HG02973 (cell line): ENCODE measurements at regions not wholly inside any gene's neighbourhood (a gene's known extent, or its start where the extent isn't known, plus 50 kb on each side); places are given as distances from the start of the nearest gene placed in this dataset.
"Not testable (repeated sequence)": the region's sequence is repeated elsewhere in the genome, so short reads cannot be mapped to it uniquely, and the experiment has no call there.

Experiments used
- ATAC-seq: cut with Tn5 transposase; IDR thresholded peaks from one replicate; pipeline ENCODE4 v1.9.1; 2021; ENCODE audit warnings: moderate library complexity; ENCODE audit not compliant: unreplicated experiment

DNA sequence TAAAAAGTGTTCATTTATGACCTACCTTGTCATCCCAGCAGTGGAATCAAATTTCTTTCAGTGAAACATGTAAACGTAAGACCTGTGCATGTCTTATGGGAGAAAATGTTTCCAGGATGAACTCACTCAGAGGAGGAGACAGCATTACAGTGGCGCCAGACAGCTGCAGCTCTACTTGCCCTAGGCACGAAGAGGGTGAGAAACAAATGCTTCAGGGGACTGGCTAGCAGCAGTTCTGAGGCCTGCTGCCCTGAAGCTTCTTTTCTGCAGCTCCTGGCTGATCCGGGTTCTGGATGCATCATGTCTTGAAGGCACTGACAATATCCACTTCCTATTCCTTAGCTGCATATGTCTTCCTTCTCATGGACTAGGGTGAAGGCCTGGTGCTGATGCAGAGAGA, 120.2 kb downstream of the QRSL1 start:
- ATAC-seq, result no peak

DNA sequence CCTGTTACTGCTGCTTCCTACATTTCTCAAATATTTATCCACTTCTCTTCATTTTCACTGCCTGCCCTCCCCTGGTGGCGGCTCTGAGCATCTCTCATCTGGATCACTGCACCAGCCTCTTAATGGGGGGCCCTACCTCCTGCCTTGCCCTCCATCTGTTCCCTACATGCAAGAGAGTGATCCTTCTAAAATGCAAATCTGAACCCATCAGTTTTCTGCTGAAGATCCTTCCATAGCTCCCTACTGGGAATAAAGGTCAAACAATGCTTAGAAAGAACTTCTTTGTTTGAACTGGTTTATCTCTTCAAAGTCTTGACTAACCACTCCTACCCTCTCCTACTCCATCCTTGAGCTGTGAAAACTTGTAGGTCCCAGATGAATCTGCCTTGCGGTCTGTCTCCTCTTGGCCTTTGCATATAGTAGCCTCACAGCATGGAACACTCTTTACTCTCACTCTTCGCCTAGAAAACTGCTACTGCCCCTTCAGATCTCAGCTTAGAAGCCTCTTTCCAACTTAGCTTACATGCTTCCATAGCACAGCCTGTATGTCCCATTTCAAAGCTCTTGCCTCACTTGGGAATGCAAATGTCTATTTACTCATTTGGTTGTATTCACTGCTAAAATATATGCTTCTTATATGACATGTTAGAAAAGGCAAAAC, 119.3 kb downstream of the QRSL1 start:
- ATAC-seq, result no peak

DNA sequence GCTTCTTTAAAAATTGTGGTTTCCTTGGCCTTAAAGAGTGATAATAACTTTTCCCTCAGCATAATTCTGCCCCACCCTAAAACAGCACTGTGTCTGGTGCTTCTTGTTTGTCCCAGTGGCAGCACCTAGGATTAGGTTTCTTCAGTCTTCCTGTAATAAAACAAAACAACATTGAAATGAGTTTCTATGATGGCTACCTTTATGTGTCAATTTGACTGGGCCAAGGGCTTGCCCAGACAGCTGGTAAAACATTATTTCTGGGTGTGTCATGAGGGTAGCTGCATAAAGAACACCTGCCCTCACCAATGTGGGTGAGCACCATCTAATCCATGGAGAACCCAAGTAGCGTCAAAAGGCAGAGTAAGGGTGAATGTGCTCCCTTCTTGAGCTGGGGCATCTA, 117.8 kb downstream of the QRSL1 start:
- no peak for ATAC-seq

DNA sequence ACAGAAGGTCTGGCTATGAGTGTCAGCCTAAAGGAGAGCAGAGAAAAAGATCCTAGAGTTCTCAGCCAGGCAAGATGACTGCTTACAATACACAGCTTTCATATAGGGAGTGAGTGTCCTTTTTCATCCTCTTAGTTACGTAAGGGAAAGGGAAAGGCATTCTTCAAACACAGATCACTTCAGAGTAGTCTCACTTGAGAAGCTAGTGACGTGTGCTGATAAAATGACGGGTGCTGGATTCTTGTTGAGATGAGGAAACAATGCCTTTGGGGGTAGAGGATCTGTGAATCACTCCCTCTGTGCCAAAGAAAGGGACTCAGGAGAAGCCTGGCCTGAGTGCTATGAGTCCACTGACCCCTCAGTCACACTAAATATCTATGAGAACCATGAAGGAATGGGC, 117.3 kb downstream of the QRSL1 start:
- no peak for ATAC-seq

DNA sequence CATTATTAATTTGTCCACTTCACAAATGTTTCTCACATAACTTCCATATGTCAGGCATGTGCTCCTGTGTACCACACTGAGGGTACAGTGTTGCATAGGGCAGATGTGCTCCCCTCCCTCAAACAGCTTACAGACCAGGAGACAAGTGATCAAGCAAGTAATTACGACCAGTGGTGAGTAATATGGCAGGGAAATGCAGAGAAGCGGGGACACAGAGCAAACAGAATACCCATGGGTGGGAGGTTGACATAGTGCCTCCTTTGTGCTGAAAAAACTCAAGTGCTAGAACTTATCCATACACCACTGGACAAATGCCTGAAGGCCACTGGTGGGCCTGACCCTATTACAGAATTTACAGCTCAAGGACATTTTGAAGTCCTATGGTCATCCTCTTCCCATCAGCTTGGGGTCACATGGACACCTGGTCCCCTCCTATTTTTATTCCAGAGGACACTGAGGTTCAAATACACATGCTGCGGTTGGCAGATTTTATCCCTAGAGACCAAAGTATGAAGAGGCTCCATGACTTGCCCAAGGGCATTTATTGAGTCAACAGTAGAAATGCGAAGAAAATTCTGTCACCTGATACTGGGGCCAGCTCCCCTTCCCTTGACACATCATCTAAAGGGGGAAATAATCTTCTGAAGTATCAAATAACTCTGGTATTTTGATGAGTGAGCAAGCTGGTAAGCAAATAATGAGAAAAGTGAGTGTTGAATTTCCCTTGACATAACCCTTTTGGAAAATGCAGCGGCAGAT, 116.6 kb downstream of the QRSL1 start:
- no peak for ATAC-seq

DNA sequence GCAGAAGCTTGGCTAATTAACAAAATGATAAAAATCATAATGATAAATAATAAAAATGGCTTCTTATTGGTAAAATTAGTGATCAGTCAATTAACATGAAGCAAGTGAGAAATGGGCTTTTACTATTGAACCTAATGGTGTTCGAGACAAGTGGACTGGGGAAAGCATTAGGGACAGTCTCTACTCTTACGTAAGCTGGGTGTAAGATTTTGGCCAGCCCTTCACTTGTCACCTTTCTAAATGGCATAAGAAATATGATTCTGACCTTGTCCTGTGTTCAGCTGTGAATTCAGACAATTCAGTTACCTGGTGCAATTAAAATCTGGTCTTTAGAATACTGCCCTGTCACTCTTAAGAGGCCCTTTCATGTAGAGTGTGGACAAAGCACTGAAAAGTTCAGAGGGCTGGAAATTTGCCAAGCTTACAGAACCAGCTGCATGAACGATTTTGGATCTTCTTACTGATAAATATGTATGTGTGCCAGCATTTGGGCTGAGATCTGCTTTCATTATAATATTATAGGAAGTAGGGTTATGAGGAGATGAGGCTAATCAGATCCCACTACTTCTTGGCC, 115.9 kb downstream of the QRSL1 start:
- no peak for ATAC-seq

DNA sequence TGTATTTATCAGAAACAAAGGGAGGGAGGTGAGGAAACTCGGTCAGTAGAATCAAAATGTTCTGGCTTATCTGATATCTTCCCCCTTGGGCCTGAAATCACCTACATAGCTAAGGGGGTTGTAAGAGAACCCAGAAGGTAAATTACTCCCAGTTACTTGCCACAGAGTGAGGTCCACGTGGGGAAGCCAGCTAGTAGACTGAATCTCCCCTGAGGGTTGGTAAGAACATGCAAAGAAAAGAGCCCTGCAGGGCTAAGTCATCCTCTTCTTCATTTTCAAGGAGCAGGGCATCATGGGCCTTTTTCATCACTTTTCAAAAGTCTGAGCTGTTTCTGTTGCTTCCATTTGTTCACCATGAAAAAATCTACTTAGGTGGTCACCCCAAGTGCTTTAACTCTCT, 115.4 kb downstream of the QRSL1 start:
- no peak for ATAC-seq

DNA sequence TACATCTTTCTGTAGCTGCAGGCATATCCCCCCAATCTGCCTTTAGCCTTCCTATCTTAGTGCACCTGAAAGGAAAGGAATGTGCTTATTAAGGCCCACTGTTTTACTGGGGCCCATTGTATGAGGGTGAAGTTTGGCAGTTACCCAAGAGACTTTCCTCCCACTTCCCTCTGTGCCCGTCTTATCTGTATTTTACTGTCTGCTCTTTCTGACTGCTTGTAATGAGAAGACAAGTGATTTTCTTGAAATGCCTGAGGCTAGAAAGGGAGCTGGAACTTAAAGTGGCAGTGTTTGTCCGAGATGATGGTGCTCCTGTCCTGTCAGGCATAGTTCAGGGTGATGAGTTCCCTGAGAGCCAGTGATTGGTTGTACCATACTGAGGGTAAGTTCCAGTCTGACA, 114.7 kb downstream of the QRSL1 start:
- not testable (repeated sequence) for ATAC-seq

DNA sequence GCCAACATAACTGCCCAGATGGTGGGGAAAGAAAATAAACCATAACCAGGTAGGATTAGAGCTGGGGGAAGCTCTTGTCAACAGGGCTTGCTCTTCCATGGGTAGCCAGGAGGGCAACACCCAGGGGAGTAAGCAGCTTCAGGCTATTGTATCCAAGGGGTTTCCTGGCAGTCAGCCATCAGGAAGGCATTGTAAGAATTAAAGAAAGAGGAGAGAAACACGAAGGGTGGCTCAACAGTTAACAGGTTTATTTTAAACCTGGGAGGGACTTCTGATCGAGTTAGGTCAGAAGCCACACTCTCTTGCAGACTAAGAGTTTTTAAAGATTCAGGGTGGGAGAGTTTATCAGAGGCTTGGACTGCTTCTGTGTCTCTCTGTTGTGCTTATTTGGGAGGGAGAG, 114.2 kb downstream of the QRSL1 start:
- ATAC-seq, result no peak

DNA sequence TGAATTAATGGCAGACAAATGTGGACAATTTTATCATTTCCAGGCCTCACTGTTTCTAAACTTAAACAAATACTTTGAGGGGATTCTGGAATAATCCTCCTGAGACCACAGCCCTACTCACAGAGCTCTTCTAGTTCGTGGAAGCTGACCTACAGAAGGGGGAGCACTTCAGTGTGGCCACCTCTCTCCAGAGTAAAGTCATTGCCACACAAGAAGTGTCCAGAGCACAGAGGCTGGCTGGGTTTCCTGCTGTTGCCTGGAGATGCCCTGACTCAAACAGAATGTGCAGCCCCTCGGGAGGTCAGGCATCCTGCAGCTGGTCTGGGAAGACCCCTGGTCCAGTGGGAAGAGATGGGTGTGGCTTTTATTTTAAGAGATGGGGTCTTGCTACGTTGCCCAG, 110.9 kb downstream of the QRSL1 start:
- no peak for ATAC-seq

DNA sequence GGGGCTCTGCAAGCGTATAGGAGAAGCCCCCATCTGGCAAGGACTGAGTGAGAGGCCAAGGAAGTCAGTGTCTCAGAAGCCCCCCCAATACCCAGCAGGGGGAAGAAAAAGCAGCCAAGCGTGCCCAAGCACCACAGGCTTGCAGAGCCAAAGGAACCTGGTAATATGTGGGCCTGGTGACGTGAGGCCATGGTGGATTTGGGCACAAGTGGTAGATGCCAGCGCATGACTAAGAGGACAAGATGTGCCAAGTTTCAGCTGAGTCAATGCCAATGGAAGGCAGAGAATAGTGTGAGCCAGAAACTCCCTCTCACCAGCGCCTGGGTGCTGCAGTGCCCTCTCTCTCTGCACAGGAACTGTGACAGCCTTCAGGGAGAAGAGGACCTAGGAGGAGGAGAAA, 110.0 kb downstream of the QRSL1 start:
- no peak for ATAC-seq

DNA sequence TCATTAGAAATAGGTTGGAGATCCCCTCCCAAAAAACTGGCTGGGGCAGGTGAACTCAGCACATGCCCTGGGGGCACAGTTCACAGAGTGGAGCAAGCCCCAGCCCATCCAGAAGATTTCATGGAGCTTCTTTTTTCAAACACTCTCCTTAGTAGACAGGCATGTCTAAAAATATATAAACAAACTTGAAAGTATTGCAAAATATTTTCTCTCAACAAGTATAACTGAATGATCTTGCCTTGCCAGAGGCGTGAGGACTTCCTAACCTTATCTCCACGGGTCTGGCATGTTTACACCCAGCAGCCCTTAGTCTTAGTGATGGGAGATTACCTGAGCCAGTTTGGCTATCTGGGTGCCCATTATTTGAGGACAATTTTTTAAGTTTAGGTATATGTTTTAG, 107.1 kb downstream of the QRSL1 start:
- no peak for ATAC-seq

DNA sequence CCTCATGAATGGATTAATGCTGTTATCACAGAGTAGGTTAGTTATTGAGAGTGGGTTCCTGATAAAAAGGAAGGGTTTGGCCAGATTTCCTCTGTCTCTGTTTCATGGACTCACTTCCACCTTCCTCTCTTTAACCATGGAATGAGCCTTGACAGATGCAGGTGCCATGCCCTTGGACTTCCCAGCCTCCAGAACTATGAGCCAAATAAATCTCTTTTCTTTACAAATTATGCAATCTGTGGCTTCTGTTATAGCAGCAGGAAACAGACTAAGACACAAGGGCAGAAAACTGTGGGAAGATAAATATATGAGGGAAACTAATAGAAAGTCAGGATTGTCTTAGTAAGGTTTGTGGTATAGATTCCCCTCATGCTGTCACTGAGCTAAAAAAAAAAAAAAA, 106.5 kb downstream of the QRSL1 start:
- ATAC-seq, result no peak

DNA sequence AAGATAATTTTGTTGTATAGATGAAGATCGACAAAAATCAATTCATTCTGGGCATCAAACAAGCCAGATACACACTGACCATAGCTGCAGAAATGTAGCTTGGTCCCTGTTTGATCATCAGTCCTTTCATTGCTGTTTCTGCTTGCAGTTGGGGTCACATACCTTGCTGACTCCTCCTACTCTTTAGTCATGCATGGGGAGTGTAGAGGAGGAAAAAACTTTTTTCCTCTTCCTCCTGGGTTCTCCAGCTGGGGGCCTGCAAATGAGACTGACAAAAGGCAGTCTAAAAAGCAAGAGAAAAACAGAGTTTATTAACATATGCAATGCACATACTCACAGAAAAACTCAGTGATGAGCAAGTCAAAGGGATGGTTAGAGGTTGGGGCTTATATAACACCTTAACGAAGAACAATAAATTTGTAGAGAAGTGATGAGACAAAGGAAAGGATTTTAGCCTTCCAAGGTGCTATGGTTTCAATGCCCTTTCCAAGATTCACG, 105.8 kb downstream of the QRSL1 start:
- ATAC-seq, result no peak

DNA sequence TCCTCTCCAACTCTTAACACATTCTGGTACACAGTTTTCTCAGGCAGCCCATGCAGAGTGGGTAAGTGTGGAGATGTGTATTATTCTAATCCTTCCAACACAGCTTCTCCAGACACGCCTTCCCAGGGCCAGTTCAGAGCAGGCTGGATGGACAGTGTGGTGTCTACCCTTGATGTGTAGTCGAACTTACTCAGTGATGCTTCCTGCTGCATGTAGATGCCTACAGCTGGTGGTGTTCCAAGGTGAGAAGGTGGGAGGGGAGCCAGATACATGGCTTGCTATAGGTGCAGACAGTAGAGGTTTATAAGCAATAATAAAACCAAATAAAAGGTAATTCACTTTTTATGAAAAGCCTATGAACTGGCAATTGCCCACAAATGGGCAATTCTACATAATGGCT, 104.0 kb downstream of the QRSL1 start:
- ATAC-seq, result no peak

DNA sequence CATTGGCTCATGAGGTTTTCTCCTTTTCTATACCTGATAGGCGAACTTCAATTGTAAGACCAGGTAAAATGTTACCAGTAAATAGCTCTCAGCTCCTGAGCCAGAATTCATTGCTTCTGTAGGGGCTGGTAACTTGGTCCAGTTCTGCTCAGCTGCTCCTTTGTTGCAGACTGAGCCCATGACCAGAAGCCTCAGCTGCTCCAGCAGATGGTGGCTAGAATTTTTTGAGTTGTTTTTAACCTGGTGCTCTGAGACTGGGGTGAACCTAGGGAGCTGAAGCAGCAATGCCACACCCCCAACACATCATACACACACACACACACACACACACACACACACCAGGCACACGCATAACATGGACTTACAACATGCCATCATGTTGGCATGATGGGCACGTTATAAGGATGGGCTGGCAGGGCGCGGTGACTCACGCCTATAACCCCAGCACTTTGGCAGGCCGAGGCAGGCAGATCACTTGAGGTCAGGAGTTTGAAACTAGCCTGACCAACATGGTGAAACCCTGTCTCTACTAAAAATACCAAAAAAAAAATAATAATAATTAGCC, 103.1 kb downstream of the QRSL1 start:
- ATAC-seq, result no peak

DNA sequence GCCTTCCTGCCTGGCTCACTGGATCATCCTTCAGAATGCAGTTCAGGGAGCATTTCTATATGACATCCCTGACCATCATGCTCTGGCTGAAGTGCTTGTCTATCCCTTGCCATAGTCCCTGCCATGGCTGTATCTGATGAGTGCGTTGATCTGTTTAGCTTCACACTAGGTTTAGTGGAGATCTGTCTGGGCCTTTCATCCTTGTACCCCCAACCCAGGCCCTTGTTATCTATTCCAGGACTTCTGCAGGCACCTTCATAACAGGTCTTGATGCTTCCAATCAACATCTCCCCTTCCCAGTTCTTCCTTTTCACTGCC, 102.4 kb downstream of the QRSL1 start:
- no peak for ATAC-seq

DNA sequence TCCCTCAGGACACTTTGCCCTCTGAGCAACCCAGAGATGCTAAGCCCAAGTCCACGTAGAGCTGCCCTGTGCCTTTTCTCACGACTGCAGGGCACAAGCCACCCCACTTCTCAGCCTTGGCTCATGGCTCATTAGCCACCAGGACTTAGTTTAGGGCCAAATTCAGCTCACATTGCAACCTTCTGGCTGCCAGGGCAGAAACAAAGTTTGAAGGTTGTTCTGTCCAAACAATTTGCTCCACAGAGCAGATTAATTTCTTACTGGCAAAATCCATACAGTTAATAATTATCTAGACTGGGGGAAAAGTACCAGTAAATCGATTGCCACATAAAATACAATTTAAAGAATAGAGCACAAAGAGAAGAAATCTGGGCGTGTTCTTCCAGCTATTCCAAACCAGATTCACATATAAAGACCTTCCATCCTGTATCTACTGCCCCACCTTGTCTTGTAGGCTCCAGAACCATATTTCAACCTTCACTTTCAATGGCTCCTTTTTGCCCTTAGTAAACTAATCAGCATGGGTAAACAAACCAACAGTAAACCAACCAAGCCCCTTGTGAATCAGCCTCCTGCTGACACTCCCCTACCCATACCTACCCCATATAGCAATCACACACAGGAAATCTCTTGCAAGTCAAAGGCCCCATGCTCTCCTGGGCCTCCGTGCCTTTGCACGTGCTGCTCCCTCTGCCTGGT, 101.9 kb downstream of the QRSL1 start:
- no peak for ATAC-seq

DNA sequence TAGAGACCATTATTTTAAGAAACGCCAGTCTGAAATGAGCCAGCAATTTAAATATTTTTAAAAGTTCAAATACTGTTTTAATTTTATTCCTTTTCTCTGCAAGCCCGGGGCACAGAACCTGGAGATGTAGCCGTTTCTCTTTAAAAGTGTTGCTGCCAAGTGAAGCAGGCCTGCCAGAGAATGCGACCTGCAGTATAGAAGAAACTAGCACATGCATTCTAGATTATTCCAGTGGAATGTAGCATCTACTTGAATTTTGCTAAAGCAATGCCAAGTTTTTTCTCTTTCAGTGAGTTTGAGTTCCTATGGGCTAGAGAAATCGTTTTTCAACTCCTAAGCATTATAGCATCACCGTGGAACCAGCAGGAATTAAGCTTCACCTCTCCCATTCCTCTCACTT, 101.3 kb downstream of the QRSL1 start:
- ATAC-seq, result no peak

DNA sequence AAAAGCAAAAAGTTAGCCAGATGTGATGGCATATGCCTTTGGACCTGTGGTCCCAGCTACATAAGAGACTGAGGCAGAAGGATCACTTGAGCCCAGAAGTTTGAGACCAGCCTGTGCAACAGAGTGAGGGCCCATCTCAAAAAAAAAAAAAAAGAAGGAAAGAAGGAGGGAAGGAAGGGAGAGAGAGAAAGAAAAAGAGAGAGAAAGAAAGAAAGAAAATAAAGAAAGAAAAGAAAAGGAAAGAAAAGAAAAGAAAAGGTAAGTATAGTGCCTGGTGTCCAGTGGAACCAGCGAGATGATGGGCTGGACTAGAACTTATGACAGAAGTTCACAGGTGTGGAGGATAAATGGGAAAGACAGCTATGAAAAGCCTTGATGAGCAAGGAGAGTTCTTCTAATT, 100.9 kb downstream of the QRSL1 start:
- no peak for ATAC-seq

DNA sequence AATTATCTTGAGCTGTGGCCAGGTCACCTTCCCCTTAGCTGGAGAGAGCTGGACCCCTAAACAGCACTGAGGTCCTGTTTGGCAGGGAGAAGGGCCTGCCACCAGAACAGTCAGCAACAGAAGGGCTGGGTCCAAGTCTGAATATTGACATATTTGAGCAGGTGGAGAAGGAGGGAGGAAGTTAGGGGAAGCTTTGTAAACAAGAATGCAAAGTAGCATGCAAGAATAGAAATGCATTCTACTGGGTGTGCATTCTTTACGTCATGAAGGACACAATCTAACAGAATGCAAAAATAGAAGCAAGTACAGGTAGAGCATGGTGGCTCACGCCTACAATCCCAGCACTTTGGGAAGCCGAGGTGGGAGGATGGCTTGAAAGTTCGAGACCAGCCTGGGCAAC, 100.5 kb downstream of the QRSL1 start:
- ATAC-seq, result no peak
